HG03280 (cell line): ENCODE measurements at regions not wholly inside any gene's neighbourhood (a gene's known extent, or its start where the extent isn't known, plus 50 kb on each side); places are given as distances from the start of the nearest gene placed in this dataset.
"Not testable (repeated sequence)": the region's sequence is repeated elsewhere in the genome, so short reads cannot be mapped to it uniquely, and the experiment has no call there.

Experiments
- ATAC-seq: cut with Tn5 transposase; IDR thresholded peaks from one replicate; pipeline ENCODE4 v1.9.1; 2021; ENCODE audit warnings: mild to moderate bottlenecking, moderate library complexity; ENCODE audit not compliant: unreplicated experiment

- ATAC-seq: no peak
These were observed 486.0 kb downstream of the REEP3 start for GRCh38 chr10:64007157-64007556.

- no peak for ATAC-seq
These were observed 489.5 kb downstream of the REEP3 start for GRCh38 chr10:64010711-64011110.

GRCh38 chr10:64011912-64012714, 490.9 kb downstream of the REEP3 start:
- no peak for ATAC-seq

GRCh38 chr10:64014281-64014680, 493.1 kb downstream of the REEP3 start:
- ATAC-seq: no peak

GRCh38 chr10:64023926-64024470, 502.8 kb downstream of the REEP3 start:
- ATAC-seq: no peak

GRCh38 chr10:64033711-64034110, 512.5 kb downstream of the REEP3 start:
- ATAC-seq: no peak

- no peak for ATAC-seq
These were observed 515.2 kb downstream of the REEP3 start for GRCh38 chr10:64036321-64036930.

GRCh38 chr10:64037071-64037661, 516.0 kb downstream of the REEP3 start:
- no peak for ATAC-seq

GRCh38 chr10:64038107-64038506, 516.9 kb downstream of the REEP3 start:
- no peak for ATAC-seq

- ATAC-seq: no peak
These were observed 518.0 kb downstream of the REEP3 start for GRCh38 chr10:64039198-64039597.

- peak; percentile 10 for ATAC-seq
These were observed 519.6 kb downstream of the REEP3 start for GRCh38 chr10:64040781-64041180.

- ATAC-seq: peak; percentile 89
These were observed 520.2 kb downstream of the REEP3 start for GRCh38 chr10:64041185-64041988.

GRCh38 chr10:64041989-64042490, 520.8 kb downstream of the REEP3 start:
- ATAC-seq: no peak

- ATAC-seq: no peak
These were observed 522.9 kb downstream of the REEP3 start for GRCh38 chr10:64044098-64044497.

GRCh38 chr10:64044957-64045632, 523.9 kb downstream of the REEP3 start:
- not testable (repeated sequence) for ATAC-seq

- no peak for ATAC-seq
These were observed 533.2 kb downstream of the REEP3 start for GRCh38 chr10:64054392-64054791.

GRCh38 chr10:64059884-64060283, 538.7 kb downstream of the REEP3 start:
- ATAC-seq: no peak

GRCh38 chr10:64060389-64060788, 539.2 kb downstream of the REEP3 start:
- no peak for ATAC-seq

GRCh38 chr10:64062793-64063192, 541.6 kb downstream of the REEP3 start:
- ATAC-seq: no peak

- no peak for ATAC-seq
These were observed 545.9 kb downstream of the REEP3 start for GRCh38 chr10:64067009-64067606.
